ENCODE measurements at regions not wholly inside any gene's neighbourhood (a gene's known extent, or its start where the extent isn't known, plus 50 kb on each side); places are given as distances from the start of the nearest gene placed in this dataset.
A peak's percentile ranks its signal among the peaks of the same experiment; 100 is the strongest.

GRCh38 chr1:45265244-45265643, 58.8 kb upstream of the ZSWIM5 start:
- no TSS peak for BruUV-seq (replicated peaks)
- H3K27ac ChIP-seq (ENCODE audit: extremely low read depth, low read depth, low read length), result no peak overlapping the region
- in situ Hi-C loops (cut with MboI), result no loop called here
- TF ChIP-seq C11orf30 (IDR thresholded peaks at IDR 0.05; ENCODE audit: low read depth) (no peak), NCOR1 (IDR thresholded peaks at IDR 0.05) (0 out of 2 replicates have a peak, but pooled peaks have one; percentile 11), ESRRA (IDR thresholded peaks at IDR 0.05; ENCODE audit: borderline replicate concordance, low read depth) (no peak), CUX1 (CRISPR knock-in tag; IDR thresholded peaks at IDR 0.05) (no peak), ZNF3 (CRISPR knock-in tag; IDR thresholded peaks at IDR 0.05) (no peak), ZNF41 (CRISPR knock-in tag; conservative IDR thresholded peaks at IDR 0.05) (no peak), CBFA2T3 (IDR thresholded peaks at IDR 0.05) (peak; percentile 43), ZNF133 (CRISPR knock-in tag; IDR thresholded peaks at IDR 0.05) (no peak), STAT5B (CRISPR knock-in tag; IDR thresholded peaks at IDR 0.05) (peak; percentile 16; the same call in 1 of the 2 replicates), TEAD4 (IDR thresholded peaks at IDR 0.05; ENCODE audit: low read length) (peak; percentile 37; the same call in 1 of the 2 replicates), TEAD4 (CRISPR knock-in tag; IDR thresholded peaks at IDR 0.05; ENCODE audit: borderline replicate concordance) (no peak), TAL1 (IDR thresholded peaks at IDR 0.05) (peak; percentile 49), GABPB2 (CRISPR knock-in tag; conservative IDR thresholded peaks at IDR 0.05) (no peak), SETDB1 (IDR thresholded peaks at IDR 0.05; ENCODE audit: low read length) (no peak), HDAC2 (IDR thresholded peaks at IDR 0.05) (no peak), NR2F6 (CRISPR knock-in tag; IDR thresholded peaks at IDR 0.05) (no peak)
- TF ChIP-seq, protein P1, sequence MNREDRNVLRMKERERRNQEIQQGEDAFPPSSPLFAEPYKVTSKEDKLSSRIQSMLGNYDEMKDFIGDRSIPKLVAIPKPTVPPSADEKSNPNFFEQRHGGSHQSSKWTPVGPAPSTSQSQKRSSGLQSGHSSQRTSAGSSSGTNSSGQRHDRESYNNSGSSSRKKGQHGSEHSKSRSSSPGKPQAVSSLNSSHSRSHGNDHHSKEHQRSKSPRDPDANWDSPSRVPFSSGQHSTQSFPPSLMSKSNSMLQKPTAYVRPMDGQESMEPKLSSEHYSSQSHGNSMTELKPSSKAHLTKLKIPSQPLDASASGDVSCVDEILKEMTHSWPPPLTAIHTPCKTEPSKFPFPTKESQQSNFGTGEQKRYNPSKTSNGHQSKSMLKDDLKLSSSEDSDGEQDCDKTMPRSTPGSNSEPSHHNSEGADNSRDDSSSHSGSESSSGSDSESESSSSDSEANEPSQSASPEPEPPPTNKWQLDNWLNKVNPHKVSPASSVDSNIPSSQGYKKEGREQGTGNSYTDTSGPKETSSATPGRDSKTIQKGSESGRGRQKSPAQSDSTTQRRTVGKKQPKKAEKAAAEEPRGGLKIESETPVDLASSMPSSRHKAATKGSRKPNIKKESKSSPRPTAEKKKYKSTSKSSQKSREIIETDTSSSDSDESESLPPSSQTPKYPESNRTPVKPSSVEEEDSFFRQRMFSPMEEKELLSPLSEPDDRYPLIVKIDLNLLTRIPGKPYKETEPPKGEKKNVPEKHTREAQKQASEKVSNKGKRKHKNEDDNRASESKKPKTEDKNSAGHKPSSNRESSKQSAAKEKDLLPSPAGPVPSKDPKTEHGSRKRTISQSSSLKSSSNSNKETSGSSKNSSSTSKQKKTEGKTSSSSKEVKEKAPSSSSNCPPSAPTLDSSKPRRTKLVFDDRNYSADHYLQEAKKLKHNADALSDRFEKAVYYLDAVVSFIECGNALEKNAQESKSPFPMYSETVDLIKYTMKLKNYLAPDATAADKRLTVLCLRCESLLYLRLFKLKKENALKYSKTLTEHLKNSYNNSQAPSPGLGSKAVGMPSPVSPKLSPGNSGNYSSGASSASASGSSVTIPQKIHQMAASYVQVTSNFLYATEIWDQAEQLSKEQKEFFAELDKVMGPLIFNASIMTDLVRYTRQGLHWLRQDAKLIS (CRISPR knock-in tag; IDR thresholded peaks at IDR 0.05), result no peak

More at GRCh38 chr1:45265244-45265643, 58.8 kb upstream of the ZSWIM5 start:
- Histone ChIP-seq H2AFZ (ENCODE audit: low read depth, low read length) (no peak overlapping the region), H3K9ac (ENCODE audit: insufficient read depth in 1 of 2, low read depth in 2 of 2, low read length in 2 of 2) (no peak overlapping the region), H3K27me3 (ENCODE audit: control insufficient read depth in 2 of 2, insufficient read depth in 2 of 2, low read length in 2 of 2) (peaks cover 0 to 12% of the 10 kb centered on the region in 2 experiments; a peak in 1 of 5 replicates), H3K4me2 (ENCODE audit: insufficient read depth, low read length) (no peak overlapping the region), H3K9me1 (ENCODE audit: control insufficient read depth, insufficient read depth, low read length) (no peaks in the 10 kb centered on the region), H3K9me3 (replicated peaks; ENCODE audit: control insufficient read depth, insufficient read depth, low read depth, low read length) (no peaks in the 10 kb centered on the region), H3K36me3 (ENCODE audit: control insufficient read depth, insufficient read depth, low read length) (no peaks in the 10 kb centered on the region), H3K79me2 (ENCODE audit: control insufficient read depth, insufficient read depth, low read length) (no peaks in the 10 kb centered on the region), H4K20me1 (replicated peaks; ENCODE audit: control insufficient read depth, insufficient read depth, low read length) (no peaks in the 10 kb centered on the region), H3K4me1 (replicated peaks in 1 of 2; ENCODE audit: control insufficient read depth in 2 of 2, insufficient read depth in 2 of 2, low read length in 2 of 2) (peaks cover 8 to 27% of the 10 kb centered on the region in 2 experiments), H3K4me3 (no peak overlapping the region)
- ChIA-PET CTCF (ENCODE audit: low intra/inter-chr PET ratio) (interaction anchor here (0.5 kb wide), 1 partner anchor 418 kb away, joined by 3 read pairs; no protein-coding TSS in a partner anchor), POLR2A (interaction anchor here (0.6 to 2.7 kb wide), 6 partner anchors 20 to 544 kb away, joined by 3 to 10 read pairs (median 4); no protein-coding TSS in a partner anchor)
- no peak for FAIRE-seq
- intact Hi-C loops (cut with micrococcal nuclease), result no loop called here
- no peak for ATAC-seq
- no peak for DNase-seq (ENCODE audit: extremely low read depth in 1 of 4, low spot score in 3 of 4)
- WGBS (ENCODE audit: insufficient coverage, low coverage, missing lambda C conversion rate), result 5% methylated on average over 1 of the region's 1 CpG

Measured in K562 (cell line).